OCI-LY7 (cell line): ENCODE measurements at regions not wholly inside any gene's neighbourhood (a gene's known extent, or its start where the extent isn't known, plus 50 kb on each side); places are given as distances from the start of the nearest gene placed in this dataset.

ENCODE experiments used
- EZH2phosphoT487 ChIP-seq: fragments of 200-600 bp; sonication (generic); IDR thresholded peaks from 2 replicates; pipeline ENCODE4 v1.6.1; 2018; ENCODE audit warnings: low read depth, borderline replicate concordance, mild to moderate bottlenecking, mixed run types, antibody characterized with exemption, low read length, moderate library complexity, mixed read lengths
- TF ChIP-seq, protein P1 (sequence below): fragments of 200-600 bp; sonication (generic); conservative IDR thresholded peaks from 2 replicates; pipeline ENCODE4 v1.5.1; 2014; ENCODE audit warnings: mild to moderate bottlenecking, antibody characterized with exemption, low read length, moderate library complexity, mixed read lengths

GRCh38 chr6:1191141-1191630 is 120.7 kb upstream of the FOXQ1 start:
- TF ChIP-seq, protein P1, sequence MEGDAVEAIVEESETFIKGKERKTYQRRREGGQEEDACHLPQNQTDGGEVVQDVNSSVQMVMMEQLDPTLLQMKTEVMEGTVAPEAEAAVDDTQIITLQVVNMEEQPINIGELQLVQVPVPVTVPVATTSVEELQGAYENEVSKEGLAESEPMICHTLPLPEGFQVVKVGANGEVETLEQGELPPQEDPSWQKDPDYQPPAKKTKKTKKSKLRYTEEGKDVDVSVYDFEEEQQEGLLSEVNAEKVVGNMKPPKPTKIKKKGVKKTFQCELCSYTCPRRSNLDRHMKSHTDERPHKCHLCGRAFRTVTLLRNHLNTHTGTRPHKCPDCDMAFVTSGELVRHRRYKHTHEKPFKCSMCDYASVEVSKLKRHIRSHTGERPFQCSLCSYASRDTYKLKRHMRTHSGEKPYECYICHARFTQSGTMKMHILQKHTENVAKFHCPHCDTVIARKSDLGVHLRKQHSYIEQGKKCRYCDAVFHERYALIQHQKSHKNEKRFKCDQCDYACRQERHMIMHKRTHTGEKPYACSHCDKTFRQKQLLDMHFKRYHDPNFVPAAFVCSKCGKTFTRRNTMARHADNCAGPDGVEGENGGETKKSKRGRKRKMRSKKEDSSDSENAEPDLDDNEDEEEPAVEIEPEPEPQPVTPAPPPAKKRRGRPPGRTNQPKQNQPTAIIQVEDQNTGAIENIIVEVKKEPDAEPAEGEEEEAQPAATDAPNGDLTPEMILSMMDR: no peak
- no peak for TF ChIP-seq EZH2phosphoT487
